Stimulated activated CD8-positive, alpha-beta memory T cell treated with anti-CD3 and anti-CD28 coated beads, Interleukin-4, amount 100 ng/mL, for 48 hours (primary cell): ENCODE measurements at regions not wholly inside any gene's neighbourhood (a gene's known extent, or its start where the extent isn't known, plus 50 kb on each side); places are given as distances from the start of the nearest gene placed in this dataset.

Experiments
- DNase-seq: peaks from one replicate; pipeline ENCODE4 v3.0.0-alpha.2; 2020

GRCh38 chr20:37643400-37643799 is 50.4 kb upstream of the CTNNBL1 start:
- no peak for DNase-seq

DNA sequence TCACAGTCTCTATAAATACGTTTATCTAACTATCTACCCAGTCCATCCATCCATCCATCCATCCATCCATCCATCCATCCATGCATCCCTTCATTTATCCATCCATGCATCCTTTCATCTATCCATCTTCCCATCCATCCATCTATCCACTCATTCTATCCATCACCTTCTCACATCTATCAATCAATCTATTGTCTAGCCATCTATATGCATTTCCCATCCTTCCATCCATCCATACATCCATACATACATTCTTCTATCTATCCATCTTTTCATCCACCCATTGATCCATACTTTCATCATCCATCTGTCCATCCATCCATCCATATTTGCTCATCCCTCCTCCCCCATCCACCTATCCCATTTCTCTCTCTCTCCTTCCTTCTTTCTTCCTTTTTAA is 51.6 kb upstream of the CTNNBL1 start:
- DNase-seq = no peak

- no peak for DNase-seq
These were observed 52.9 kb upstream of the CTNNBL1 start for GRCh38 chr20:37640600-37641561.

- DNase-seq = no peak
These were observed 55.3 kb upstream of the CTNNBL1 start for GRCh38 chr20:37638527-37638926.

GRCh38 chr20:37636977-37637376 is 56.9 kb upstream of the CTNNBL1 start:
- DNase-seq = no peak

DNA sequence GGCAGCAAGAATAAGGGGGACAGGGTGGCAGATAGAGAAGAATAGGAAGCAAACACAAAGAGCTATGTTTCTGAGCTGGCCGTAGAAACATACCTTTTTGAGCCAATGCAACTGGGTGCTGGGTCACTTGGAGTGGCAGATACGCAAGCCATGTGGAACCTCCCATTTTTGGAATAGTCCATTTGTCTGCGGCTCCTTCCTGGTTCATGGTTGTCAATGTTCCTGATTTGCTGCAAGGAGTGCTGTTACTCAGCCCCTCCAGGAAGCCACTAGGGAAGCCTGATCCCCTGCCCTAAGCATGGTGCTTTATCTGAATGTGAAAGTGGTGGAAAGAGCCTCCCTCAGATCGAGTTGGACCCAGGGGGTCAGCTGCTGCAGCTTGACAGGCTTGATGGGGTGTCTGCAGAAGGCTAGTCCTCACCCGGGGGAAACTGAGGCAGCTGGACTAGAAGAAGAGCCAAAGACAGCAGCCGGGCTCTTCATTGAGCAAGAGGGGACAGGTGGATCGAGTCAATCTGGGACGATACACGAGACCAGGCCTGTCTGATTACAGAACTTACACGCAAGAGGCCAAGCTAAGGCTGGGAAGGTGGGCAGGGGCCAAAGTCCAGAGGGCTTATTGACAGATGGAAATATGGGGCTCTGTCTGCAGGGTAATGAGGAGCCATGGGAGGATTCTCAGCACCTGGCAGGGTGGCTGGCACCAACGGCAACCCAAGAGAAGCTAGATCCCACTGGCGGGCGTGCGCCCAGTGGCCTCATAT is 57.4 kb upstream of the CTNNBL1 start:
- no peak for DNase-seq

GRCh38 chr20:37630993-37631392 is 62.8 kb upstream of the CTNNBL1 start:
- no peak for DNase-seq

DNA sequence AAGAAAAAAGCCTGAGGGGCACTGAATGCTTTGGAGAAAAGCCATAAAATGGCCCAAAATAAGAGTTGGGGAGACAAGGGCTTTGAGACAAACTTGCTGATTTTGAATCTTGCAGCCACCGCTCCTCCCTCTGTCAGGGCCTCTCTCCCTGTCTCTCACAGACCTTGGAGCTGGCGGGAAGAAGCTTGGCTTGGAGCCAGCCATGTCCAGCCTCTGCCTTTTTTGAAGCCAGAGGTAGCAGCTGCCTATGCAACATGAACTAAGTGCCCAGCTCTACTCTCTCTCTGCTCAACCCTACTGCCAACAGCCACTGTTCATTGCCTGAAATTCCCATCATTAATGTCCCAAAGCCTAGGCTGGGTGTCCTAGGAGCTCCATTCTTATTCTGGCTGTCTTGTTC is 63.7 kb upstream of the CTNNBL1 start:
- DNase-seq = no peak

- no peak for DNase-seq
These were observed 66.1 kb upstream of the CTNNBL1 start for GRCh38 chr20:37627767-37628130.

DNA sequence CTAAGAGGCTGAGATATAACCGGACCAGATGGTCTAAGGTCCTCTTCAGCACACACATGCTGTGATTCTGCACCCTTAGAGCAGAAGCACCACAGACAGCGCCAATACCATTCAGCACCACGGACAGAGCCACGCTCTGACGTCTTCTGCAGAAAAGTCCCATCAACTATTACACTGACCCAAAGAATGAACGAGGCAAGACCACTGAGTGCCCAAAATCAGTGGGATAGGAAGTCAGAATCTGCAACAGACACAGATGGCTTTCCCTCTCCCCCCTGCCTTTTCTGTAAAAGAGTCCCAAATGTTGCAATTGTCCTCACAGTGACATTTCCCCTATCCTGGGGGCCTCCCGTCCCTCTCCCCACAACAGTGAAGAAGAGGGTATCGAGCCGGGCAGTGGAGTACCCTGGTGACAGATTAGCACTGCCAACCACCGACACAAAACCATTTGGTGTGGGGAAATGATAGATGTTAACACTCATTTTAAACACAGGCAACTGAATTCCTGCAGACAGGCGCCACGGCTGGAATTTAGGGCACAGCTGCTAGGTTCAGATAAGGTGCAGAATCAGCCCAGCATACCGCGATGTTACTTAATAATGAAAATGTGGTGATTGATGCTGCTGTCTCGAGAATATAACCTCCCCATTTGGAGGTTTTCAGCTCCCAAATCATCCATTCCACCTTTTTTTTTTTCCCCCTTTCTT is 66.6 kb upstream of the CTNNBL1 start:
- DNase-seq = peak; percentile 61

GRCh38 chr20:37624963-37625362 is 68.9 kb upstream of the CTNNBL1 start:
- DNase-seq = no peak

GRCh38 chr20:37622728-37623127 is 71.1 kb upstream of the CTNNBL1 start:
- DNase-seq = no peak

GRCh38 chr20:37619496-37619895 is 74.3 kb upstream of the CTNNBL1 start:
- DNase-seq = no peak

DNA sequence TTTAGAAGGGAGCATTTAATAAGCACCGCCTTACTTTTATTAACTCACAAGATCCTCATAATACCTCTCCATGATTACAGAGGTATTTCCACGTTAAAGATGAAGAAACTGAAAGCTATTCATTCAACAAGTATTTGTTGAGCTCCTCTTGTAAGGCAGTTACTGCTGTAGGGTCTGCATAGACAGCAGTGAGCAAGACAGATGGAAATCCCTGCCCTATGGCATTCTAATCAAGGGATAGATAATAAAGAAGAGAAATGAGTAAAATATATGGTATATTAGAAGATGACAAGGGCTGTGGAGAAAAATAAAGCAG is 77.8 kb upstream of the CTNNBL1 start:
- no peak for DNase-seq

GRCh38 chr20:37615340-37616109 is 78.3 kb upstream of the CTNNBL1 start:
- peak; percentile 83 for DNase-seq

GRCh38 chr20:37611852-37612251 is 82.0 kb upstream of the CTNNBL1 start:
- no peak for DNase-seq

DNA sequence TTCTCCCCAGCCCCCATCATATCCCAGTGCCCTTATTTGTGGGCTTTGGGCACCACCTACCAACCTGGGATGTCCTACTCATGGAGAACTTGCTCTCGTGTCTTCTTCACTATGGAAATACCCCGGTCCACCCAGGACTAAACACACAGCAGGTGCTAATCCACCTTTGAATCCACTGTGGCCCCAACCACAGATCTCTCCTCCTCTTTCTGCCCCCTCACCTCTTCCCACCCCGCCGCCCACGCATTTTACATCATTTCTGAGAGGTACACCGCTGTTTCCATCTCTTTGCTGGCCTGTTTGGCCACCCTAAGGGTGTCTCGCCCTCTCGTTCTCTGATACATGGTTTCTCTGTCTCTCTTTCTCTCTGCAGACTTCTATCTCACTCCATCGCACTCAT is 82.5 kb upstream of the CTNNBL1 start:
- no peak for DNase-seq

- no peak for DNase-seq
These were observed 82.6 kb upstream of the BLCAP start for GRCh38 chr20:37610203-37610798.

- no peak for DNase-seq
These were observed 75.0 kb upstream of the BLCAP start for GRCh38 chr20:37602634-37603033.

DNA sequence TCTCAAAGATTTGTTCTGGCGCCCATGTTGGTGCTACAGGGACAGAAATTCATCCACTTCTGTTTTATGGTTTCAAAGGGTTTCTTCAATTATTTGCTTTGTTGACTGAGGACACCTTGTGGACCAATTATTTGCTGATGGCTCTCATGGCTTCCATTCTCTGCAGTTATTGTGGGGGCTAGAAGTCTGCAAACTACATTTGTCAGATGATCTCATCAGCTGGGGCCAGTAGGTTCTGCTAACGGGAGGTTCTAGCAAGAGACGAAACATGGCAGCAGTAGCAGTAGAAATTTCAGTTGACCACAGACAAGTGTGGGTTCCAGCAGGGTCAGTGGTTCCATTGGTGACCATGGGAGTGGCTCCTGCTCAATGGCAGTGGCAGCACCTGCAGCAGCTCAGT is 72.8 kb upstream of the BLCAP start:
- no peak for DNase-seq

- no peak for DNase-seq
These were observed 71.1 kb upstream of the BLCAP start for GRCh38 chr20:37598575-37599342.

GRCh38 chr20:37598100-37598543 is 70.4 kb upstream of the BLCAP start:
- DNase-seq = no peak
